GM21529 (cell line): ENCODE measurements at regions not wholly inside any gene's neighbourhood (a gene's known extent, or its start where the extent isn't known, plus 50 kb on each side); places are given as distances from the start of the nearest gene placed in this dataset.

ENCODE experiments used
- ATAC-seq: cut with Tn5 transposase; IDR thresholded peaks from one replicate; pipeline ENCODE4 v1.9.1; 2021; ENCODE audit not compliant: unreplicated experiment

- no peak for ATAC-seq
These were observed 356.6 kb upstream of the ADAMTS9 start for GRCh38 chr3:65044401-65044800.

- ATAC-seq, result no peak
These were observed 354.9 kb upstream of the ADAMTS9 start for GRCh38 chr3:65042675-65043074.

- no peak for ATAC-seq
These were observed 352.0 kb upstream of the ADAMTS9 start for GRCh38 chr3:65039754-65040210.

- ATAC-seq, result no peak
These were observed 350.1 kb upstream of the ADAMTS9 start for GRCh38 chr3:65037861-65038260.

GRCh38 chr3:65035246-65035645, 347.4 kb upstream of the ADAMTS9 start:
- ATAC-seq, result no peak

GRCh38 chr3:65033576-65033975, 345.8 kb upstream of the ADAMTS9 start:
- ATAC-seq, result no peak

- ATAC-seq, result no peak
These were observed 343.2 kb upstream of the ADAMTS9 start for GRCh38 chr3:65030847-65031463.

- no peak for ATAC-seq
These were observed 342.3 kb upstream of the ADAMTS9 start for GRCh38 chr3:65030014-65030627.

GRCh38 chr3:65029130-65029529, 341.3 kb upstream of the ADAMTS9 start:
- ATAC-seq, result no peak

GRCh38 chr3:65028024-65028423, 340.2 kb upstream of the ADAMTS9 start:
- no peak for ATAC-seq

GRCh38 chr3:65027335-65027734, 339.5 kb upstream of the ADAMTS9 start:
- no peak for ATAC-seq

GRCh38 chr3:65026151-65026550, 338.4 kb upstream of the ADAMTS9 start:
- no peak for ATAC-seq

GRCh38 chr3:65024148-65024547, 336.3 kb upstream of the ADAMTS9 start:
- no peak for ATAC-seq

GRCh38 chr3:65020281-65021160, 332.7 kb upstream of the ADAMTS9 start:
- no peak for ATAC-seq

- no peak for ATAC-seq
These were observed 331.7 kb upstream of the ADAMTS9 start for GRCh38 chr3:65019443-65020055.

GRCh38 chr3:65018801-65019200, 331.0 kb upstream of the ADAMTS9 start:
- ATAC-seq, result no peak

- ATAC-seq, result no peak
These were observed 329.6 kb upstream of the ADAMTS9 start for GRCh38 chr3:65017359-65017758.

GRCh38 chr3:65015711-65016110, 327.9 kb upstream of the ADAMTS9 start:
- ATAC-seq, result no peak

GRCh38 chr3:65013053-65013452, 325.3 kb upstream of the ADAMTS9 start:
- no peak for ATAC-seq

GRCh38 chr3:65006300-65006739, 318.5 kb upstream of the ADAMTS9 start:
- ATAC-seq, result no peak

GRCh38 chr3:65005486-65005885, 317.7 kb upstream of the ADAMTS9 start:
- ATAC-seq, result no peak
